ENCODE measurements at regions not wholly inside any gene's neighbourhood (a gene's known extent, or its start where the extent isn't known, plus 50 kb on each side); places are given as distances from the start of the nearest gene placed in this dataset.

GRCh38 chr10:37552881-37553280, 304.5 kb downstream of the ZNF248 start:
- TF ChIP-seq CTCF (IDR thresholded peaks at IDR 0.05; ENCODE audit: low read depth, low read length) (no peak), EZH2phosphoT487 (IDR thresholded peaks at IDR 0.05; ENCODE audit: low read depth) (no peak)

Data from OCI-LY3 (cell line).